HG02840 (cell line): ENCODE measurements at regions not wholly inside any gene's neighbourhood (a gene's known extent, or its start where the extent isn't known, plus 50 kb on each side); places are given as distances from the start of the nearest gene placed in this dataset.
"Not testable (repeated sequence)": the region's sequence is repeated elsewhere in the genome, so short reads cannot be mapped to it uniquely, and the experiment has no call there.

ENCODE experiments used
- ATAC-seq: cut with Tn5 transposase; IDR thresholded peaks from one replicate; pipeline ENCODE4 v1.9.1; 2021; ENCODE audit warnings: mild to moderate bottlenecking, moderate library complexity, moderate number of reproducible peaks; ENCODE audit not compliant: unreplicated experiment, low FRiP score

- no peak for ATAC-seq
Measured at GRCh38 chr3:22835041-22835440, 368.1 kb upstream of the UBE2E2 start.

GRCh38 chr3:22836131-22836530 is 367.0 kb upstream of the UBE2E2 start:
- no peak for ATAC-seq

DNA sequence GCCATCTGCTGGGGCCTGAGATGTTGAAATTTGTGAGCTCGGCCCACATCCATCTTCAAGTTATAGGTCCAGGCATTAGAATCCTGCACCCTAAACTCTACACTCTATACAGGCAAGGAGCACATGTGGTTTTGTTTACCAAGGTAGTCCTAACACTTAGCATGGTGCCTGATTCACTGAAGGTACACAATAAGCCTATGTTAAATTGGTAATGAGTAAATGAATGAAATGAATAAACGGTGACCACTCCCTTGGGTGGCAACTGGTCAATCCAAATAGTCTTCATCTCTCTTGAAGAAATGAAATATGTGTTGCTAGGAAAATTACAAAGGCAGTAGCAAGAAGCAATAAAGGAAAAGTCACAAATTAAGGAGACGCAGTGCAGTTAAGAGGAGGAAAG is 359.3 kb upstream of the UBE2E2 start:
- no peak for ATAC-seq

DNA sequence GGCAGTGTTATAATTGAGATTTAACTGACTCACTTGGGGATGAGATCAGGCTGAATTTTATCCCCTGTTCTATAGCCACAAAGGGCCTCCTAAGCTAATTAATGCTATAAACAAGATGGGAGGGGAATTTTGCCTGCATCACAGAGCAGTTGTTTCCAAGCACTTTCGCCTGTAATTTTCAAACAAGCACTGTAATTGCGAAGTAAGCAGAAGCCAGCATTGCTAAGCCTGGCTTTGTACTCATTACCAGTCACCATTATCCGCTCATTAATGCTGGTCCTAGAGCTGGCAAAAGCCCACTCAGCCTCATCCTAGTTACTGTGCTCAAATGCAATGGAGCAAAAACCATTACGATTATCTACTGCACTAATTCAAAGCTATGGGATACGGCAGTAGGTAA is 356.6 kb upstream of the UBE2E2 start:
- ATAC-seq: no peak

DNA sequence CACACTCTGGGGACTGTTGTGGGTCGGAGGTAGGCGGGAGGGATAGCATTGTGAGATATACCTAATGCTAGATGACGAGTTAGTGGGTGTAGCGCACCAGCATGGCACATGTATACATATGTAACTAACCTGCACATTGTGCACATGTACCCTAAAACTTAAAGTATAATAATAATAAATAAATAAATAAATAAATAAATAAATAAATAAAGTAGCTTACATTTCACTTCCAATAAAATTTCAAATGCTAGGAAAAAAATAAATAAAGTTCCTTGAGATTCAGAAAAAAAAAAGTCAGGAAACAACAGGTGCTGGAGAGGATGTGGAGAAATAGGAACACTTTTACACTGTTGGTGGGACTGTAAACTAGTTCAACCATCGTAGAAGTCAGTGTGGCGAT is 353.5 kb upstream of the UBE2E2 start:
- ATAC-seq: not testable (repeated sequence)

DNA sequence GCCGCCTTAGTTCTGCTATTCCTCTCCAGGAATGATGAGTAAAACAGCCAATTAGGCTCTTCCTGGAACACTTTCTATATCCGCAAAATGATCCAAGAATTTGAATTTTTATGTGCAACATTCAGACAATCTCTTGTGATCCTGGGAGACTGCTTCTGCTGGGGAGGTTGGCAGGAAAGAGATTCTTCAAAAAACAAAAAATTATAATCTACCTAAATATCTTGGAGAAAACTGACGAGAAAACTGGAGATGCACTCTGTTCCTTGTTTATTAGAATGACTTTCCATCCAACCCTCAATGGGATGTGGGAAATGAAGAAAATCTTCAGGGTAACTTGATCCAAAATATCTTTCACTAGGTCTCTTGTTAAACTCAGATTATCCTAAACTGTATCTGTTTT is 346.3 kb upstream of the UBE2E2 start:
- no peak for ATAC-seq

DNA sequence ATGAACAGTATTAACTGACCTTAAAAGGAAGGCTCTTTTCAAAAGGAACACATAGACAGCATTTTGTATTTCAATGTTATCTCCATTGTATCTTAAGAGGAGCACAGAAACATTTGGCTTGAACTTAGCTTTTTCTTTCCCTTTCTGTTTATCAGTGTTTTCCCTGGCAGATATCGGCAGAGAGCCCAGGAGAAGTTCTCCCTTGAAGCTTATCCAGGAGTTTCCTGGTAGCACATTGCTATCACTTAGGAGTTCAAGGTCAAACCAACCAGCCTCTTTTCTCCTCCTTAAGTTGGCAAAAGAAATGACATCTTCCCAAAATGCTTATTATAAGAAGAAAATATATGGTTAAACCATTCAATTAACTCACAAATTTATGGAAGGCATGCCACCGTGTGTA is 344.6 kb upstream of the UBE2E2 start:
- no peak for ATAC-seq

DNA sequence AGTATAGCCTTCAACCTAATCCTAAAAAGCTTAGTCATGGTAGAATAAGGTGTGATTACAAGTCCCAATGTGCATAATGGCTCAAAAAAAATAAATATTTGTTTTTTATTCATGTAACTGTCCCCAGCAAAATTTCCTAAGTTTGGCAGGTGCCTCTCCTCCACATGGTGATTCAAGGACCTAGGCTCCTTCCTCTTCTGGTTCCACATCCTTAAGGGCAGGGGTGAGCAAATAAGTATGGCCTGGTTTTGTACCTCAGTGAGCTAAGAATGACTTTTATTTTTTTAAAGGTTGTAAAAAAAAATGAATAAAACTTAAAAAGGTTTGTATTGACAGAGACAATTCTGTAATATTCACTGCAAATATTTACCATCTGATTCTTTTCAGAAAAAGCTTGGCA is 343.5 kb upstream of the UBE2E2 start:
- ATAC-seq: no peak

- no peak for ATAC-seq
Measured at GRCh38 chr3:22861426-22861825, 341.7 kb upstream of the UBE2E2 start.

GRCh38 chr3:22862111-22862510 is 341.0 kb upstream of the UBE2E2 start:
- ATAC-seq: no peak

DNA sequence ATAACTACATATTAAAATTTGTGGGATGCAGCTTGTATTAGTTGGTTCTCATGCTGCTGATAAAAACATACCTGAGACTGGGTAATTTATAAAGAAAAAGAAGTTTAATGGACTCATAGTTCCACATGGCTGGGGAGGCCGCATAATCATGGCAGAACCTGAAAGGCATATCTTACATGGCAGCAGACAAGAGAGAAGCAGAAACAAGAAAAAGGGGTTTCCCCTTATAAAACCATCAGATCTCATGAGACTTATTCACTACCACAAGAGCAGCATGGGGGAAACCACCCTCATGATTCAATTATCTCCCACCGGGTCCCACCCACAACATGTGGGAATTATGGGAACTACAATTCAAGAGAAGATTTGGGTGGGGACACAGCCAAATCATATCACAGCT is 320.3 kb upstream of the UBE2E2 start:
- ATAC-seq: not testable (repeated sequence)

DNA sequence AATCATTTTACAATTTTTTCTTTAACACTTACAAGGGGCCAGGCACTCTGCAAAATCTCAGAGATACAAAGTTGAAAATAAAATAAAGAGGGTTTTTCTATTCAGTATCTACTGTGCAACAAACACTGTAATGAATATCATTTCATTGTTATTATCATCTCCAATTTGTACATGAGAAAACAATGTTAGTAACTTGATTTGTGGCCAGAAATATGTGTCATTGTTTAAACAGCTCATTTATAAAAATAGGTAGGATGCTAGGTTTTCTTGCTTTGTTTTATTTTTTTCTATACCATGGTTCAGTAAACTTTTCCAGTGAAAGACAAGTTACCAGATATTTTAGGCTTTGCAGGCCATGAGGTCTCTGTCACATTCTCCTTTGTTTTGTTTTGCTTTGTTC is 318.1 kb upstream of the UBE2E2 start:
- no peak for ATAC-seq

DNA sequence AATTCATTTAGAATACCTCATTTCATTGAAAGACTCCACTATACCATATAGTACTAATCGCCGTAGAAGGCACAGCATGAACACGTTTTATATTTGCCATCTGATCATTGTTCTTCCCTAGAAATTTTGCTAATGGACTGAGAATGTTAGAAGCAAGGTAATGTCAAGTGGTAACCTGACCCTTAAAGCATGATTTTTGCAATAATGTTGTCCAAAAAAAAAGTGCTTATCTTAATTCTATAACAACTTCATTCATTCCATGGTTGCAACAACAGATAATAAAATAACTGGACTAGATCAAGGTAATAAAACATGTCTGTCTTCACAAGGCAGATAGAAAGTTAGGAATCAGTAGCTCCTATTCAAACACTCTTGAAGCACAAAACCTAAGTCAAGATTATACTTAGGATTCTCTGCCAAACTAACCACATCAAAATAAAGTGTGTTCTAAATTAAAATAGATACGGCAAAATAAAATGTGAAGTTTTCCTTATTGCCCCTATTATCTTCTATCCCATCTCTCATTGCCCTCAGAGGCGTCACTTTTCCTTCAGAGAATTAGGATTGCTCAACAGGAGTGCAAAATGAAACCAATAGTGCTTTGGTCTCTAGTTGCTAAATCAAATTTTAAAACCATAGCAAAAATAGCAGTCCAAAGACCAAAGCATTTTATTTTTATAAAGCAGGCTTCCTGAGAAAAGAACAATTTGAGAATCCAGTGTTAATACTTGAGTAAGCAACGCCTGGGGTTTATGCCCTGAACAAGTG is 317.4 kb upstream of the UBE2E2 start:
- no peak for ATAC-seq

DNA sequence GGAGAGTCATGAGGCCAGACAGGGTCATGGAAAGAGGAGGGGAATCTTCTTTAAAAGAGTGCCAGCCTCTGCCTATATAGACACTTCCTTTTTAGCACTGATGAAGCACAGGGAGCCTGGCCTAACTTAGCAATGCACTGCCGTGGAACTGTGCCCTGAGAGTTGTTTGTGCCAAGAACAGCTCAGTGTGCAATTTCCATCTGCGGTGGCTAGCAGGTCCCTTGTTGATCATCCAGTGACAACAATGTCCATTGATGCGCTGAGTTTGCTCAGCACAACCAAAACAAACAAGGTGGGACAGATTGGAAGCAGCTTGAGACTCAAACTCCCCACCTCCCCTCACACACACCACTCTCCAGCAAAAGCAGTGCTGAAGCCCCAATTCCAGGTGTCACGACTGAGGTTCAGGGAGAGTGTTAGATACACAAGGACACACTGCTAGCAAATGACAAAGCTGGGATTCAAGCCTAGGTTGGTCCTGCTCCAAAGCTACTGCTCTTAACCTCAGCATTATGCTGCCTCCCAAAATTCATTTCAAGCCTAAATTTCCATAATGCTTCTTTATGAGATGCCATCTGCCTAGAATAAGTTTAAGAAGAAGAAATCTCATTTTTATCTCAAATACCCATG is 316.6 kb upstream of the UBE2E2 start:
- no peak for ATAC-seq

DNA sequence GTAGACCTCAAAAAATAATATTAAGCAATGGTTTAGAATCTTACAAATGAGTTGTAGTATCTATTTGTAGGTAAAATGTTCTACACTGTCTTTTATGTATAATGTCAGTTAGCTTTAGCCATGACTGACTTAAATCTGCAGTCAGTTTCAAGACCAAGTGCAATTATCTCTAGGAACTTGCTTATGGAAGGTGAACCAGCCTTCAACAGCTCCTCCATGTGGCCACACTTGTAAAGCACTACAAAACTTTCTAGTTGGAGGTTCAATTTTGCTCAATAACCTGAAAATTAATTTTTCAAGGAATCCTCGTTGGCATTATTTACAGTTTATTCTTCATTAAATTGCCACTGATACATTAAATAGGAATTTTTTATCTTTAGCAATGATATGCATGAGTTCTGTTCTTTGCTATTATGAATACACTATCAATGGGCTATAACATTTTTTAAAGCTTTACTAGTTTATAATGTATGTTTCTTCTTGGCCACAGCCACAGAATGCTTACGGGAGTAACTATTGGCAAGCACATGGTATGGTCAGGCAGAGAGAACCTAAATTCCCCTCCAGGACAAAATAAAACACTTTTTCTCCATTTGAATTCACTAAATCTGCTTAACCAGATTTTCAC is 315.3 kb upstream of the UBE2E2 start:
- no peak for ATAC-seq

- ATAC-seq: no peak
Measured at GRCh38 chr3:22893101-22893500, 310.0 kb upstream of the UBE2E2 start.

DNA sequence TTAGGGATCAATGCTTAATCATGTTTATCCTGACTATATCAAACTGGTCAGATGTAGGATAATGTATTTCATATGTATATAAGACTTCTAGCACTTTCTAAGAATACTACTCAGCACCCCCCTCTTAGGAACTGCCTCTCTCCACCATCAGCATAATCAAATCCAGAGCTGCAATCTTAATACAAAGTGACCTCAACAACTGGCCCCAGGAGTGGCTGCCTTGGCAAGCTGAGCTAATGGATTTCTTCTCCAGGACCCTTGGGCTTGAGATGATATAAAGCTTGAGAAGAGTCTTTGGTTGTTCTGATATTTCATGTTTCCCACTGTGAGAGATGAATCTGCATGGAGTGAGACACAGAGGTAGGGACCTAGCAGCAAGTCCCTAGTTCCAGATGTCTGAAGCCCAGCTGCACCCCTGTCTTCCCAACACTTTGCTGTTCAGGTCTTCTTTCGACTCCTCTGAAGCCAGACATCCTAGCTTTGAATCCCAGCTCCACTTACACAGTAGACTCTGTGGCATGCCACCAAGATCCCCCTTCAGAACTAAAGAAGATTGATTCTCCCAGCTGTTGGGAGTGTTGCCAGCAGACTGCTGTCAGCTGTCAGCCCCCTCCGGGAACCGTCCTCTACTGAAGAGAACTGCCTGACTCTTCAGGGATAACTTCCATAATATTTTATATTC is 309.3 kb upstream of the UBE2E2 start:
- ATAC-seq: no peak

- ATAC-seq: no peak
Measured at GRCh38 chr3:22894865-22895264, 308.3 kb upstream of the UBE2E2 start.

GRCh38 chr3:22895671-22896070 is 307.5 kb upstream of the UBE2E2 start:
- no peak for ATAC-seq

DNA sequence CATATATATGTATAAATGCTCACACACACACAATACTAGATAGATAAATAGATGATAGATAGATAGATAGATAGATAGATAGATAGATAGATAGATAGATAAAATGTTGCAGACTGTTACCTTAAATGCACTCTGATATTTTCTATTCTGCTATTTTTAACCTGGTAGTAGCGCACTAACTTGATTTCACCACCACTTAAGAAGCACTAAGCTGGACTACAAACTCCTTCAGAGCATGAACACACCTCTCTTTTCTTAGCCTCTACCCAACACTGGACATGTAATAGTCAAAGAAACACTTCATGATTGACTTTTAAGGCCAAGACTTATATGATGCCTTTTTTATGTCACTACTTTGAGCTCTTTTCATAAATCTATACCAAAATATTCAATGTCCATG is 304.6 kb upstream of the UBE2E2 start:
- ATAC-seq: no peak

- ATAC-seq: no peak
Measured at GRCh38 chr3:22899441-22899840, 303.7 kb upstream of the UBE2E2 start.
